Prostate gland (tissue), 2 donors: ENCODE measurements at regions not wholly inside any gene's neighbourhood (a gene's known extent, or its start where the extent isn't known, plus 50 kb on each side); places are given as distances from the start of the nearest gene placed in this dataset.

Experiments
- DNase-seq: peaks from one replicate; pipeline ENCODE4 v3.0.0-alpha.2; 2019; ENCODE audit warnings: low spot score
- H3K27ac ChIP-seq, 2 donors: fragments of 200-600 bp; sonication (generic); 2 replicates each; pipeline ENCODE4 v1.5.1; 2017 to 2019
- H3K27me3 ChIP-seq: fragments of 200-600 bp; sonication (generic); replicated peaks from 2 replicates; pipeline ENCODE4 v1.5.1; 2019; ENCODE audit not compliant: insufficient read depth
- H3K36me3 ChIP-seq, 2 donors: fragments of 200-600 bp; sonication (generic); 1 replicate in 1 of 2; 2 replicates in 1 of 2; pipeline versions ENCODE4 v1.5.1 to v1.8.1; 2017 to 2019
- H3K4me1 ChIP-seq: fragments of 200-600 bp; sonication (generic); replicated peaks from 2 replicates; pipeline ENCODE4 v1.5.1; 2019
- H3K4me3 ChIP-seq, 2 donors: fragments of 200-600 bp; sonication (generic); 2 replicates each; pipeline ENCODE4 v1.5.1; 2017 to 2019
- H3K9me3 ChIP-seq: fragments of 200-600 bp; sonication (generic); 2 replicates; pipeline ENCODE4 v1.5.1; 2017
- POLR2A ChIP-seq: fragments of 450-650 bp; IDR thresholded peaks from one replicate; pipeline ENCODE4 v1.6.1; 2016; ENCODE audit warnings: antibody characterized with exemption, mild to moderate bottlenecking
- POLR2AphosphoS5 ChIP-seq: sonication (generic); formaldehyde crosslinking; IDR thresholded peaks from one replicate; pipeline ENCODE4 v1.6.1; 2017; ENCODE audit warnings: antibody characterized with exemption
- WGBS: methylation state at CpG from one replicate; pipeline ENCODE4 v1.1.5; 2018; 5-methylcytosine and 5-hydroxymethylcytosine counted together
- intact Hi-C: fragments of 100-400 bp; cut with DNase I; formaldehyde crosslinking; loops from one replicate; pipeline ENCODE4 v1.14.2; 2022
- TF ChIP-seq, protein P1 (sequence below), 4 experiments: fragments of 200-600 bp in 2 of 4; fragments of 450-650 bp in 2 of 4; sonication (generic) in 2 of 4; IDR thresholded peaks; 1 replicate in 3 of 4; 2 replicates in 1 of 4; pipeline ENCODE4 v1.5.1; 2016 to 2019; ENCODE audit warnings: antibody characterized with exemption in 4 of 4, mild to moderate bottlenecking in 2 of 4, moderate library complexity in 2 of 4

GRCh38 chr2:203619267-203619878 is 84.3 kb upstream of the RAPH1 start:
- intact Hi-C loops: no loop called here
- H3K4me3 ChIP-seq: no peak overlapping the region
- TF ChIP-seq POLR2AphosphoS5 (no peak), POLR2A (no peak)
- TF ChIP-seq, protein P1, sequence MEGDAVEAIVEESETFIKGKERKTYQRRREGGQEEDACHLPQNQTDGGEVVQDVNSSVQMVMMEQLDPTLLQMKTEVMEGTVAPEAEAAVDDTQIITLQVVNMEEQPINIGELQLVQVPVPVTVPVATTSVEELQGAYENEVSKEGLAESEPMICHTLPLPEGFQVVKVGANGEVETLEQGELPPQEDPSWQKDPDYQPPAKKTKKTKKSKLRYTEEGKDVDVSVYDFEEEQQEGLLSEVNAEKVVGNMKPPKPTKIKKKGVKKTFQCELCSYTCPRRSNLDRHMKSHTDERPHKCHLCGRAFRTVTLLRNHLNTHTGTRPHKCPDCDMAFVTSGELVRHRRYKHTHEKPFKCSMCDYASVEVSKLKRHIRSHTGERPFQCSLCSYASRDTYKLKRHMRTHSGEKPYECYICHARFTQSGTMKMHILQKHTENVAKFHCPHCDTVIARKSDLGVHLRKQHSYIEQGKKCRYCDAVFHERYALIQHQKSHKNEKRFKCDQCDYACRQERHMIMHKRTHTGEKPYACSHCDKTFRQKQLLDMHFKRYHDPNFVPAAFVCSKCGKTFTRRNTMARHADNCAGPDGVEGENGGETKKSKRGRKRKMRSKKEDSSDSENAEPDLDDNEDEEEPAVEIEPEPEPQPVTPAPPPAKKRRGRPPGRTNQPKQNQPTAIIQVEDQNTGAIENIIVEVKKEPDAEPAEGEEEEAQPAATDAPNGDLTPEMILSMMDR (IDR thresholded peaks at IDR 0.05): no peak

GRCh38 chr2:203621981-203622515 is 84.4 kb upstream of the CD28 start:
- no peak for TF ChIP-seq POLR2AphosphoS5
- no peak for TF ChIP-seq POLR2A
- TF ChIP-seq, protein P1 (IDR thresholded peaks at IDR 0.05): no peak
- 55% methylated on average over 5 of the region's 5 CpGs for WGBS
- H3K27ac ChIP-seq: no peak overlapping the region
- H3K36me3 ChIP-seq: no peaks in the 10 kb centered on the region
- H3K4me1 ChIP-seq: no peaks in the 10 kb centered on the region
- H3K27me3 ChIP-seq: no peaks in the 10 kb centered on the region
- H3K4me3 ChIP-seq: no peak overlapping the region
- intact Hi-C loops: no loop called here
- no peaks in the 10 kb centered on the region for H3K9me3 ChIP-seq
- DNase-seq: no peak

More at GRCh38 chr2:203619267-203619878, 84.3 kb upstream of the RAPH1 start:
- no peaks in the 10 kb centered on the region for H3K27me3 ChIP-seq
- 53% methylated on average over 6 of the region's 6 CpGs for WGBS
- no peak overlapping the region for H3K27ac ChIP-seq
- no peaks in the 10 kb centered on the region for H3K9me3 ChIP-seq
- no peaks in the 10 kb centered on the region for H3K4me1 ChIP-seq
- DNase-seq: no peak
- no peaks in the 10 kb centered on the region for H3K36me3 ChIP-seq

GRCh38 chr2:203623096-203623495 is 83.3 kb upstream of the CD28 start:
- TF ChIP-seq POLR2AphosphoS5: no peak
- no peak for TF ChIP-seq POLR2A
- TF ChIP-seq, protein P1 (IDR thresholded peaks at IDR 0.05): no peak
- H3K27ac ChIP-seq: no peak overlapping the region
- 98% methylated on average over 3 of the region's 3 CpGs for WGBS
- no peaks in the 10 kb centered on the region for H3K9me3 ChIP-seq
- no peak overlapping the region for H3K4me3 ChIP-seq
- intact Hi-C loops: no loop called here
- DNase-seq: no peak
- no peaks in the 10 kb centered on the region for H3K27me3 ChIP-seq
- H3K36me3 ChIP-seq: no peaks in the 10 kb centered on the region
- H3K4me1 ChIP-seq: peaks cover 2% of the 10 kb centered on the region

DNA sequence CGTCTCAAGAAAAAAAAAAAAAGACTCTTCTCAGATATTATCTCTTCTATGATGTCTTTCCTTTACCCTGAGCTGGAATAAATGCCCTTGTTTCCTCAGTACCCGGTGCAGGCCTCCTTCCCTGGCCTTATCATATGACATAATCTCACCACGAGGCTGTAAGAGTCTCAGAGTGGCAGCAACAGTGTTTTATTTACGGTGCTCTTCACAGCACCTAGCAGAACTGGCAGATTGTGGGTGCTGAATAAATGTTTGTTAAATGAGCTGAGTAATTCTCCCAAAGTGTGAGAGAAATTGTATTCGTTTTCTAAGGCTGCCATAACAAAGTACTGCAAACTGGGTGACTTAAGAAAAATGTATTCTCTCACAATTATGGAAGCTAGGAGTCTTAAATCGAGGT is 82.8 kb upstream of the CD28 start:
- H3K27ac ChIP-seq: no peak overlapping the region

More for the DNA sequence above, 82.8 kb upstream of the CD28 start:
- no peaks in the 10 kb centered on the region for H3K9me3 ChIP-seq
- H3K27me3 ChIP-seq: no peaks in the 10 kb centered on the region
- peaks cover 2% of the 10 kb centered on the region for H3K4me1 ChIP-seq
- no peak for TF ChIP-seq POLR2A
- TF ChIP-seq, protein P1 (IDR thresholded peaks at IDR 0.05): no peak
- TF ChIP-seq POLR2AphosphoS5: no peak
- intact Hi-C loops: no loop called here
- H3K36me3 ChIP-seq: no peaks in the 10 kb centered on the region
- 58% methylated on average over 6 of the region's 6 CpGs for WGBS
- no peak for DNase-seq
- no peak overlapping the region for H3K4me3 ChIP-seq
